ENCODE measurements at regions not wholly inside any gene's neighbourhood (a gene's known extent, or its start where the extent isn't known, plus 50 kb on each side); places are given as distances from the start of the nearest gene placed in this dataset.

DNA sequence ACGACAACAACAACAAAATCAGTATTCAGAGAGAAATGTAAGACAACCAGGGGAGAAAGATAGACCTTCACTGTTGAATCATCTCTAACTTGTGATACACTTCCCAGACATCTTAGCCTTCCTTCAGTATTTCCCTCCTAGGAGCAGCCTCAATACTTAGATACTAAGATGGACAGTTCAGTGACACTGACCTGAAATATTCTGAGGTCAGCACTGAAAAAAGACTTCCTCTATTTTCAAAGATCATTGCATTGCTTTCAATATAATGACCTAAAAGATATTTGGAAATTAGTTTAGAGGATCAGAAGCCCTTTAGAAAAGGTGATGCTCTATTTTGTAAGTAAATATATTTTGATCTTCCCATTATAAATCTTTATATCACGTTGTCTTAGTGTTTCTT, 101.0 kb downstream of the MRPL39 start:
- no peak overlapping the region for H3K4me3 ChIP-seq
- ATAC-seq (no peak), DNase-seq (no peak)
- H3K27ac ChIP-seq = no peak overlapping the region
- H3K9me3 ChIP-seq = no peaks in the 10 kb centered on the region
- no peak for TF ChIP-seq POLR2A (IDR thresholded peaks at IDR 0.05)
- TF ChIP-seq, protein P1, sequence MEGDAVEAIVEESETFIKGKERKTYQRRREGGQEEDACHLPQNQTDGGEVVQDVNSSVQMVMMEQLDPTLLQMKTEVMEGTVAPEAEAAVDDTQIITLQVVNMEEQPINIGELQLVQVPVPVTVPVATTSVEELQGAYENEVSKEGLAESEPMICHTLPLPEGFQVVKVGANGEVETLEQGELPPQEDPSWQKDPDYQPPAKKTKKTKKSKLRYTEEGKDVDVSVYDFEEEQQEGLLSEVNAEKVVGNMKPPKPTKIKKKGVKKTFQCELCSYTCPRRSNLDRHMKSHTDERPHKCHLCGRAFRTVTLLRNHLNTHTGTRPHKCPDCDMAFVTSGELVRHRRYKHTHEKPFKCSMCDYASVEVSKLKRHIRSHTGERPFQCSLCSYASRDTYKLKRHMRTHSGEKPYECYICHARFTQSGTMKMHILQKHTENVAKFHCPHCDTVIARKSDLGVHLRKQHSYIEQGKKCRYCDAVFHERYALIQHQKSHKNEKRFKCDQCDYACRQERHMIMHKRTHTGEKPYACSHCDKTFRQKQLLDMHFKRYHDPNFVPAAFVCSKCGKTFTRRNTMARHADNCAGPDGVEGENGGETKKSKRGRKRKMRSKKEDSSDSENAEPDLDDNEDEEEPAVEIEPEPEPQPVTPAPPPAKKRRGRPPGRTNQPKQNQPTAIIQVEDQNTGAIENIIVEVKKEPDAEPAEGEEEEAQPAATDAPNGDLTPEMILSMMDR (IDR thresholded peaks at IDR 0.05) = no peak
- H3K4me1 ChIP-seq = no peaks in the 10 kb centered on the region
- whole genome bisulfite sequencing, 2 donors = 73 to 77% methylated on average over 2 of the region's 2 CpGs
- intact Hi-C loops (cut with DNase I) = no loop called here
- no peaks in the 10 kb centered on the region for H3K36me3 ChIP-seq (replicated peaks in 1 of 2; ENCODE audit: insufficient read depth in 1 of 2, low read depth in 2 of 2)
- no peaks in the 10 kb centered on the region for H3K27me3 ChIP-seq

DNA sequence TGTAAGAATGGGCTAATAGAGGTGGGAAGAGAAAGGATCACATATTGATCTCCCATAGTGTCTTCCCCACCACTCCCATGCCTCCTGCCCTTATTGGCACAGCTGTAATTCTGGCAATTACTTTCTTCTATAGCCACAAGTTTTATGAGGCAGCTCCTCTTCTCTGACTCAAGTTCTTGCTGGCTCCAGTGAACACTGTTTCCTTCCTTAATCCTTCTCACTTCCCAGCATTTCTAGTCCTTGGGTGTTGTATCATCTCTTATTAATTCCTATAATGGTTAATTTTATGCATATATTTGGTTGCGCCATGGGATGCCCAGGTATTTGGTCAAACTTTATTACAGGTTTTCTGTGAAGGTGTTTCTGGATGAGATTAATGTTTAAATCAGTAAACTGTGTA, 103.3 kb downstream of the MRPL39 start:
- H3K27ac ChIP-seq = no peak overlapping the region
- WGBS, 2 donors = 67 to 74% methylated on average over 1 of the region's 1 CpG
- no peak for DNase-seq
- no peaks in the 10 kb centered on the region for H3K27me3 ChIP-seq
- intact Hi-C loops (cut with DNase I) = no loop called here
- ATAC-seq = no peak
- H3K36me3 ChIP-seq (replicated peaks in 1 of 2; ENCODE audit: insufficient read depth in 1 of 2, low read depth in 2 of 2) = no peaks in the 10 kb centered on the region
- no peak overlapping the region for H3K4me3 ChIP-seq
- no peaks in the 10 kb centered on the region for H3K9me3 ChIP-seq
- TF ChIP-seq, protein P1 (IDR thresholded peaks at IDR 0.05) = no peak
- TF ChIP-seq POLR2A (IDR thresholded peaks at IDR 0.05) = no peak
- H3K4me1 ChIP-seq = no peaks in the 10 kb centered on the region

DNA sequence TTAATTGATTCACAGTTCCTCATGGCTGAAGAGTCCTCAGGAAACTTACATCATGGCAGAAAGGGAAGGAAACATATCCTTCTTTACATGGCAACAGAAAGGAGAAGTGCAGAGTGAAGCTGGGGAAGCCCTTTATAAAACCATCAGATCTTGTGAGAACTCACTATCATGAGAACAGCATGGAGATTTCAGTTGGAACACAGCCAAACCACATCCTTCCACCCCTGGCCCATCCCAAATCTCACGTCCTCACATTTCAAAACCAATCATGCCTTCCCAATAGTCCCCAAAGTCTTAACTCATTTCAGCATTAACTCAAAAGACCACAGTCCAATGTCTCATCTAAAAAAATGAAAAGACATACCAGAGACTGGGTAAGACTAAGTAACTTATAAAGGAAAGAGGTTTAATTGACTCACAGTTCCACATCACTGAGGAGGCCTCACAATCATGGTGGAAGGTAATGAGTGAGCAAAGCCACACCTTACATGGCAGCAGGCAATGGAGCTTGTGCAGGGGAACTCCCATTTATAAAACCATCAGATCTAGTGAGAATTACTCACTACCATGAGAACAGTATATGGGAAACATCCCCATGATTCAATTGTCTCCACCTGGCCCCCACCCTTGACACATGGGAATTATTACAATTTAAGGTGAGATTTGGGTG, 105.2 kb downstream of the MRPL39 start:
- Histone ChIP-seq H3K9me3 (no peaks in the 10 kb centered on the region), H3K36me3 (replicated peaks in 1 of 2; ENCODE audit: insufficient read depth in 1 of 2, low read depth in 2 of 2) (no peaks in the 10 kb centered on the region), H3K27me3 (no peaks in the 10 kb centered on the region), H3K4me3 (no peak overlapping the region), H3K4me1 (no peaks in the 10 kb centered on the region), H3K27ac (no peak overlapping the region)
- 27 to 31% methylated on average over 1 of the region's 1 CpG for WGBS, 2 donors
- ATAC-seq (no peak), DNase-seq (peak in 1 of 4 donors; percentile 12)
- no peak for TF ChIP-seq POLR2A (IDR thresholded peaks at IDR 0.05)
- TF ChIP-seq, protein P1 (IDR thresholded peaks at IDR 0.05) = no peak
- intact Hi-C loops (cut with DNase I) = no loop called here

DNA sequence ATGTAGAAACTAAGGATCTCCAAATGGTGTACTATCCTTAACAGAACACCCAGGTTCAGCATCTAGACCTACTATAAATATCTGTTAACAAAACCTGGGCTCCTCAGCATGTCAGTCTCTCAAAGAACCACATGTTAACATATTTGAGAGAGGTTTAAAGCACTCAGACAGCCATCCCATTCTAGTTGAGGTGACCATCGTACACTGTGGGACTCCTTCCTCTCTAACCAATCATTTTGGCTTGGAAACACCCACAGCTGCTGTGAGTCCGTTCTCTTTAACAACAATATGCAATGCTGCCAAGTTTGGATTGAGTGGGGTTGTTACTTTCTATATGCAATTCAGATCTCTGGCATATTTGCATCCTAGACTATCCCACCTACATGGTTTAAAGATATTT, 105.8 kb downstream of the MRPL39 start:
- DNase-seq (no peak), ATAC-seq (no peak)
- Histone ChIP-seq H3K27ac (no peak overlapping the region), H3K4me3 (no peak overlapping the region), H3K27me3 (no peaks in the 10 kb centered on the region), H3K4me1 (no peaks in the 10 kb centered on the region), H3K9me3 (no peaks in the 10 kb centered on the region), H3K36me3 (replicated peaks in 1 of 2; ENCODE audit: insufficient read depth in 1 of 2, low read depth in 2 of 2) (no peaks in the 10 kb centered on the region)
- no peak for TF ChIP-seq POLR2A (IDR thresholded peaks at IDR 0.05)
- TF ChIP-seq, protein P1 (IDR thresholded peaks at IDR 0.05) = no peak
- intact Hi-C loops (cut with DNase I) = no loop called here
- 38 to 49% methylated on average over 2 of the region's 2 CpGs for WGBS, 2 donors

DNA sequence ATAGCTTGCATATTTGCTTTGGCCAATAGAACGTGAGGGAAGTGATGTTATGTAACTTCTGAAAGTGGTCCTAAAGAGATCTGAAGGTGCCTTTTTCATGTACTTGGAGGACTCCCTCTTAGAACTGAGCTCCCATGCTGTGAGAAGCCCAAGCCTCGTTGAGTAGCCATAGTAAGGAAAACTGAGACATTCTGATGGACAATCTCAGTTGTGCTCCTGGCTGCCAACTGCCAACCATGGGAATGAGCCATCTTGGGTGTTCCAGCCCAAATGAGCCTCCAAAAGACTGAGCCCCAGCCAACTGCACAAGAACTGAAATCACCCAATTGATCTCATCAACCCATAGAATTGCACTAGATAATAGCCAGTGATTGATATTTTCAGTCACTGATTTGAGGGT, 106.7 kb downstream of the MRPL39 start:
- intact Hi-C loops (cut with DNase I) = no loop called here
- Histone ChIP-seq H3K27me3 (no peaks in the 10 kb centered on the region), H3K36me3 (replicated peaks in 1 of 2; ENCODE audit: insufficient read depth in 1 of 2, low read depth in 2 of 2) (no peaks in the 10 kb centered on the region), H3K4me1 (no peaks in the 10 kb centered on the region), H3K9me3 (no peaks in the 10 kb centered on the region), H3K27ac (no peak overlapping the region), H3K4me3 (no peak overlapping the region)
- 34 to 50% methylated on average over 2 of the region's 2 CpGs for WGBS, 2 donors
- TF ChIP-seq, protein P1 (IDR thresholded peaks at IDR 0.05) = no peak
- no peak for TF ChIP-seq POLR2A (IDR thresholded peaks at IDR 0.05)
- no peak for DNase-seq
- no peak for ATAC-seq

Data from body of pancreas (tissue), 4 donors.